SU-DHL-6 (cell line): ENCODE measurements at regions not wholly inside any gene's neighbourhood (a gene's known extent, or its start where the extent isn't known, plus 50 kb on each side); places are given as distances from the start of the nearest gene placed in this dataset.

Experiments
- H2AFZ ChIP-seq: fragments of 200-600 bp; sonication (generic); 2 replicates; pipeline ENCODE4 v1.6.1; 2014; ENCODE audit warnings: low read depth, mild to moderate bottlenecking, moderate library complexity, mixed read lengths, antibody characterized with exemption, low read length; ENCODE audit not compliant: severe bottlenecking
- H3F3A ChIP-seq: fragments of 200-600 bp; shearing (Covaris generic); 2 replicates; pipeline ENCODE4 v1.6.0; 2016; ENCODE audit warnings: antibody characterized with exemption, mild to moderate bottlenecking; ENCODE audit not compliant: insufficient read depth
- H3K27ac ChIP-seq: fragments of 200-600 bp; sonication (generic); 2 replicates; pipeline ENCODE4 v1.5.1; 2016; ENCODE audit warnings: low read depth, mild to moderate bottlenecking, low read length, moderate library complexity, mixed read lengths
- H3K27me3 ChIP-seq: fragments of 200-600 bp; sonication (generic), shearing (Covaris generic); 2 replicates; pipeline ENCODE4 v1.6.0; 2014; ENCODE audit warnings: mild to moderate bottlenecking, low read length
- H3K36me3 ChIP-seq: fragments of 200-600 bp; sonication (generic); 2 replicates; pipeline ENCODE4 v1.6.1; 2014; ENCODE audit warnings: mild to moderate bottlenecking, low read length, mixed read lengths
- H3K4me2 ChIP-seq: fragments of 300-600, 200-600 bp; shearing (Covaris generic), sonication (generic); 2 replicates; pipeline ENCODE4 v1.6.0; 2014; ENCODE audit warnings: low read length, low read depth, mild to moderate bottlenecking; ENCODE audit not compliant: poor library complexity, severe bottlenecking
- H3K4me3 ChIP-seq: fragments of 200-600 bp; sonication (generic); 2 replicates; pipeline ENCODE4 v1.5.1; 2014; ENCODE audit warnings: antibody characterized with exemption, low read length, mild to moderate bottlenecking, mixed read lengths; ENCODE audit not compliant: insufficient read depth, poor library complexity, severe bottlenecking
- H3K79me2 ChIP-seq: fragments of 200-600 bp; sonication (generic); 2 replicates; pipeline ENCODE4 v1.6.1; 2014; ENCODE audit warnings: mild to moderate bottlenecking, low read length, moderate library complexity; ENCODE audit not compliant: insufficient read depth
- H3K9ac ChIP-seq: fragments of 200-600 bp; sonication (generic); 2 replicates; pipeline ENCODE4 v1.7.0; 2014; ENCODE audit warnings: mild to moderate bottlenecking, low read length
- H3K9me2 ChIP-seq: fragments of 200-600 bp; sonication (generic); replicated peaks from 2 replicates; pipeline ENCODE4 v1.6.1; 2014; ENCODE audit warnings: low read length; ENCODE audit not compliant: insufficient read depth
- H3K9me3 ChIP-seq: fragments of 200-600 bp; sonication (generic); 2 replicates; pipeline ENCODE4 v1.6.1; 2014; ENCODE audit warnings: low read length, mixed read lengths; ENCODE audit not compliant: insufficient read depth
- H4K20me1 ChIP-seq: fragments of 200-600 bp; sonication (generic); 2 replicates; pipeline ENCODE4 v1.6.1; 2014; ENCODE audit warnings: low read depth, mild to moderate bottlenecking, antibody characterized with exemption, low read length, moderate library complexity, mixed read lengths
- EZH2phosphoT487 ChIP-seq: fragments of 200-600 bp; sonication (generic), shearing (Covaris generic); conservative IDR thresholded peaks from 2 replicates; pipeline ENCODE4 v1.6.1; 2018; ENCODE audit warnings: mild to moderate bottlenecking, antibody characterized with exemption, low read length, moderate library complexity, mixed read lengths
- TF ChIP-seq, protein P1 (sequence below): fragments of 200-600 bp; sonication (generic); IDR thresholded peaks from one replicate; pipeline ENCODE4 v1.5.1; 2017; ENCODE audit warnings: antibody characterized with exemption, mild to moderate bottlenecking, low read length, moderate library complexity; ENCODE audit not compliant: insufficient read depth, poor library complexity, severe bottlenecking

- Histone ChIP-seq H3K4me3 (no peak overlapping the region), H3K27me3 (no peaks in the 10 kb centered on the region), H3F3A (no peaks in the 10 kb centered on the region), H3K9me2 (no peaks in the 10 kb centered on the region), H3K4me2 (no peak overlapping the region), H2AFZ (no peak overlapping the region), H3K9ac (no peak overlapping the region), H4K20me1 (no peaks in the 10 kb centered on the region), H3K27ac (no peak overlapping the region), H3K79me2 (no peaks in the 10 kb centered on the region), H3K9me3 (no peaks in the 10 kb centered on the region), H3K36me3 (no peaks in the 10 kb centered on the region)
- TF ChIP-seq EZH2phosphoT487: no peak
- TF ChIP-seq, protein P1, sequence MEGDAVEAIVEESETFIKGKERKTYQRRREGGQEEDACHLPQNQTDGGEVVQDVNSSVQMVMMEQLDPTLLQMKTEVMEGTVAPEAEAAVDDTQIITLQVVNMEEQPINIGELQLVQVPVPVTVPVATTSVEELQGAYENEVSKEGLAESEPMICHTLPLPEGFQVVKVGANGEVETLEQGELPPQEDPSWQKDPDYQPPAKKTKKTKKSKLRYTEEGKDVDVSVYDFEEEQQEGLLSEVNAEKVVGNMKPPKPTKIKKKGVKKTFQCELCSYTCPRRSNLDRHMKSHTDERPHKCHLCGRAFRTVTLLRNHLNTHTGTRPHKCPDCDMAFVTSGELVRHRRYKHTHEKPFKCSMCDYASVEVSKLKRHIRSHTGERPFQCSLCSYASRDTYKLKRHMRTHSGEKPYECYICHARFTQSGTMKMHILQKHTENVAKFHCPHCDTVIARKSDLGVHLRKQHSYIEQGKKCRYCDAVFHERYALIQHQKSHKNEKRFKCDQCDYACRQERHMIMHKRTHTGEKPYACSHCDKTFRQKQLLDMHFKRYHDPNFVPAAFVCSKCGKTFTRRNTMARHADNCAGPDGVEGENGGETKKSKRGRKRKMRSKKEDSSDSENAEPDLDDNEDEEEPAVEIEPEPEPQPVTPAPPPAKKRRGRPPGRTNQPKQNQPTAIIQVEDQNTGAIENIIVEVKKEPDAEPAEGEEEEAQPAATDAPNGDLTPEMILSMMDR: no peak
Measured at GRCh38 chr2:43050866-43051265, 175.5 kb downstream of the ZFP36L2 start.

GRCh38 chr2:43049836-43050801 lies 176.3 kb downstream of the ZFP36L2 start:
- Histone ChIP-seq H3K9ac (no peak overlapping the region), H3K27ac (no peak overlapping the region)

GRCh38 chr2:43047187-43047780 lies 179.1 kb downstream of the ZFP36L2 start:
- Histone ChIP-seq H2AFZ (no peak overlapping the region), H3K79me2 (no peaks in the 10 kb centered on the region), H3K36me3 (no peaks in the 10 kb centered on the region), H3K27ac (no peak overlapping the region), H3F3A (no peaks in the 10 kb centered on the region), H3K4me2 (no peak overlapping the region), H3K9me2 (no peaks in the 10 kb centered on the region), H4K20me1 (no peaks in the 10 kb centered on the region), H3K27me3 (no peaks in the 10 kb centered on the region), H3K9me3 (no peaks in the 10 kb centered on the region), H3K9ac (no peak overlapping the region), H3K4me3 (no peak overlapping the region)
- TF ChIP-seq, protein P1: no peak
- TF ChIP-seq EZH2phosphoT487: no peak

More at GRCh38 chr2:43049836-43050801, 176.3 kb downstream of the ZFP36L2 start:
- H3K9me3 ChIP-seq: no peaks in the 10 kb centered on the region
- TF ChIP-seq, protein P1: no peak
- no peak for TF ChIP-seq EZH2phosphoT487
- no peaks in the 10 kb centered on the region for H3K9me2 ChIP-seq
- H4K20me1 ChIP-seq: no peaks in the 10 kb centered on the region
- no peaks in the 10 kb centered on the region for H3K36me3 ChIP-seq
- H3K4me2 ChIP-seq: no peak overlapping the region
- no peaks in the 10 kb centered on the region for H3K27me3 ChIP-seq
- H3K79me2 ChIP-seq: no peaks in the 10 kb centered on the region
- H2AFZ ChIP-seq: no peak overlapping the region
- no peak overlapping the region for H3K4me3 ChIP-seq
- H3F3A ChIP-seq: no peaks in the 10 kb centered on the region
